Sigmoid colon (tissue), 6 donors: ENCODE measurements at regions not wholly inside any gene's neighbourhood (a gene's known extent, or its start where the extent isn't known, plus 50 kb on each side); places are given as distances from the start of the nearest gene placed in this dataset.

Source experiments
- DNase-seq: peaks from one replicate; pipeline ENCODE4 v3.0.0-alpha.2; 2019
- H3K27ac ChIP-seq, 4 donors: fragments of 200-600 bp; sonication (generic); one replicate each; pipeline ENCODE4 v1.5.1; 2016 to 2019; ENCODE audit warnings: mild to moderate bottlenecking in 1 of 4
- H3K27me3 ChIP-seq, 3 donors: fragments of 200-600 bp; sonication (generic); one replicate each; pipeline ENCODE4 v1.5.1; 2019; ENCODE audit warnings: mild to moderate bottlenecking in 1 of 3
- H3K36me3 ChIP-seq, 4 donors: fragments of 200-600 bp; sonication (generic); one replicate each; pipeline ENCODE4 v1.5.1; 2016 to 2019
- H3K4me1 ChIP-seq, 4 donors: fragments of 200-600 bp; sonication (generic); one replicate each; pipeline ENCODE4 v1.5.1; 2017 to 2019
- H3K4me3 ChIP-seq, 4 donors: fragments of 200-600 bp; sonication (generic); one replicate each; pipeline ENCODE4 v1.5.1; 2017 to 2019; ENCODE audit warnings: mild to moderate bottlenecking in 2 of 4, moderate library complexity in 1 of 4
- H3K9me3 ChIP-seq, 4 donors: fragments of 200-600 bp in 3 of 4; sonication (generic) in 3 of 4; one replicate each; pipeline versions ENCODE4 v1.5.1 to v1.6.1; 2013 to 2019
- EP300 ChIP-seq, 4 donors: sonication (generic); formaldehyde crosslinking; IDR thresholded peaks; one replicate each; pipeline ENCODE4 v1.6.1; 2017; ENCODE audit warnings: antibody characterized with exemption in 4 of 4
- POLR2A ChIP-seq, 2 donors: fragments of 450-650 bp; IDR thresholded peaks; one replicate each; pipeline ENCODE4 v1.6.1; 2016; ENCODE audit warnings: antibody characterized with exemption in 2 of 2, mild to moderate bottlenecking in 2 of 2, moderate library complexity in 2 of 2
- POLR2AphosphoS5 ChIP-seq, 4 donors: sonication (generic); formaldehyde crosslinking; IDR thresholded peaks; one replicate each; pipeline ENCODE4 v1.6.1; 2017; ENCODE audit warnings: antibody characterized with exemption in 4 of 4
- WGBS, 2 donors: extraction: QIAGEN DNeasy Blood & Tissue Kit; methylation state at CpG; one replicate each; pipeline ENCODE4 v1.1.7; 2013; 5-methylcytosine and 5-hydroxymethylcytosine counted together
- intact Hi-C: fragments of 100-400 bp; cut with DNase I; formaldehyde crosslinking; loops from one replicate; pipeline ENCODE4 v1.15.1; 2023
- TF ChIP-seq, protein P1 (sequence below), 4 experiments: fragments of 450-650 bp in 3 of 4; fragments of 200-600 bp in 1 of 4; IDR thresholded peaks; one replicate each; pipeline ENCODE4 v1.5.1; 2016 to 2019; ENCODE audit warnings: antibody characterized with exemption in 4 of 4, mild to moderate bottlenecking in 3 of 4, moderate library complexity in 2 of 4
- donor health status: healthy with polysubstance abuse.
- donor health status: healthy.

DNA sequence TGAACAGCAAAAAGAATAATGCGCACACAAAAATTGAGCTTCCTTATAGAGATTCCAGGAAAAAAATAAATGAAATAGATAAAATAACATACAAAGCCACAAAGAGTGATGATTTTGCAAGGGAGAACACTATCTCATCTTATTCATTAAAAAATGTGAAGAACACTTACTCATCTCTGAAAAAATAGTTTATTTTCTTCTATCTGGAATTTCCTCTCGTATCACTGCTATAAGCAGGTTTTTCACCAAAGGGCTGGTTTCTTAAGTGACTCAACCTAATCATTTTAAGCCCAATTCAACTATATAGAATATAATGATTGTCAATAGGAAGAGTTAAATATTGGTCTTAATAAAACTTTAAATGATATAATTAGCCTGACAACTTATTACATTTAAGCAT is 504.9 kb downstream of the NR2F1-AS1 start:
- Histone ChIP-seq H3K9me3 (no peaks in the 10 kb centered on the region), H3K4me3 (no peak overlapping the region), H3K27me3 (no peaks in the 10 kb centered on the region), H3K27ac (no peak overlapping the region), H3K36me3 (no peaks in the 10 kb centered on the region), H3K4me1 (no peaks in the 10 kb centered on the region)
- TF ChIP-seq EP300 (IDR thresholded peaks at IDR 0.05), result no peak
- TF ChIP-seq, protein P1, sequence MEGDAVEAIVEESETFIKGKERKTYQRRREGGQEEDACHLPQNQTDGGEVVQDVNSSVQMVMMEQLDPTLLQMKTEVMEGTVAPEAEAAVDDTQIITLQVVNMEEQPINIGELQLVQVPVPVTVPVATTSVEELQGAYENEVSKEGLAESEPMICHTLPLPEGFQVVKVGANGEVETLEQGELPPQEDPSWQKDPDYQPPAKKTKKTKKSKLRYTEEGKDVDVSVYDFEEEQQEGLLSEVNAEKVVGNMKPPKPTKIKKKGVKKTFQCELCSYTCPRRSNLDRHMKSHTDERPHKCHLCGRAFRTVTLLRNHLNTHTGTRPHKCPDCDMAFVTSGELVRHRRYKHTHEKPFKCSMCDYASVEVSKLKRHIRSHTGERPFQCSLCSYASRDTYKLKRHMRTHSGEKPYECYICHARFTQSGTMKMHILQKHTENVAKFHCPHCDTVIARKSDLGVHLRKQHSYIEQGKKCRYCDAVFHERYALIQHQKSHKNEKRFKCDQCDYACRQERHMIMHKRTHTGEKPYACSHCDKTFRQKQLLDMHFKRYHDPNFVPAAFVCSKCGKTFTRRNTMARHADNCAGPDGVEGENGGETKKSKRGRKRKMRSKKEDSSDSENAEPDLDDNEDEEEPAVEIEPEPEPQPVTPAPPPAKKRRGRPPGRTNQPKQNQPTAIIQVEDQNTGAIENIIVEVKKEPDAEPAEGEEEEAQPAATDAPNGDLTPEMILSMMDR (IDR thresholded peaks at IDR 0.05), result no peak
- 89 to 94% methylated on average over 2 of the region's 2 CpGs for WGBS, 2 donors
- DNase-seq, result no peak
- intact Hi-C loops, result no loop called here

DNA sequence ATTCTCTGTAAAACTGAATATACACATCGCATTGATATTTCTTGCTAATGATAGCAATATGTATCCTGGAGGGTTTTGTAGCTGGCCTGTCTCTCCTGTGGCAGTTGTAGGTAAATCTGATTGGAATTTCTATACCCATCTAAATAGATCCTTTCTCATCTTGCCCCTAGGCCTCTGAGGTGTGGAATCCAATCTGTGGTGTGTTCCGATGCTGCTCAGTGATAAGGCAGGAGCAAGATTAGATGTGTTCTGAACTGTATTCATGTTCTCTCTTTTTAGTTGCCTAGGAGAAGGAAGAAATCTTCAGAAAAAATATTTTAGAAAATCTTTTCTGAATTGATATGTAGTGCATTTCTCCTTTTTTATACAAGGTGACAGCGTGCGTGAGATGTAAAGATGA is 507.5 kb downstream of the NR2F1-AS1 start:
- H3K27ac ChIP-seq, result no peak overlapping the region

DNA sequence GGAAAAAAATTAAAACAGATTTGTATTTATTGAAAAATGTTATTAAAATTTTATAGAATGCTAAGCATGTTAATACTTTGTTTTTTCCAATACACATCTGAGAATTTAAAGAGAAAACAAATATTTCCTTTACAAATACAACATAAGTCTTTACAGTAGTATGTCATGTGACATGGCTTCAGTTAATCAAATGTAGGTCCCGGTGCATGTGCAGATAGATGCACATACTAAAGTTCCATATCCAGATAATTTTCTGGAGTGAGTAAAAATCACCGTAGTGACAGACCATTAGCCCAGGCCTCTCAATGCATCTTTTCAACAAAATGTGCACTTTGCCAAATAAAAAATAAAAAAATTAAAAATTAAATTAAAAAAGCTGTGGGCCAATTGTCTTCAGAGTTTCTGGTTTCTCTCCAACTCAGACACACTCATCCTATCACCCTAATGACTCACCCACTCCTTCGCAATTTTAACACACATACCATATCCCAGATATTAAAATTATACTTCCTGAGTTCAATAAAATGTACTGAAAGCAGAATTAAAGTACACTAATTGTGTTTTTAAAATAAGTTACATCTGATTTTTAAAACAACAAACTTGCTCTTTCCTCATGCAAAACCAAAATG is 508.1 kb downstream of the NR2F1-AS1 start:
- DNase-seq, result no peak
- Histone ChIP-seq H3K4me1 (no peaks in the 10 kb centered on the region), H3K36me3 (no peaks in the 10 kb centered on the region), H3K9me3 (no peaks in the 10 kb centered on the region), H3K27me3 (no peaks in the 10 kb centered on the region), H3K27ac (no peak overlapping the region), H3K4me3 (no peak overlapping the region)
- no peak for TF ChIP-seq POLR2AphosphoS5 (IDR thresholded peaks at IDR 0.05)
- 85 to 92% methylated on average over 3 of the region's 3 CpGs for WGBS, 2 donors
- intact Hi-C loops, result no loop called here

More for the DNA sequence above, 507.5 kb downstream of the NR2F1-AS1 start:
- 96 to 97% methylated on average over 4 of the region's 4 CpGs for WGBS, 2 donors
- H3K27me3 ChIP-seq, result no peaks in the 10 kb centered on the region
- DNase-seq, result no peak
- no peaks in the 10 kb centered on the region for H3K36me3 ChIP-seq
- no peak for TF ChIP-seq POLR2AphosphoS5 (IDR thresholded peaks at IDR 0.05)
- TF ChIP-seq POLR2A (IDR thresholded peaks at IDR 0.05), result no peak
- no peak for TF ChIP-seq EP300 (IDR thresholded peaks at IDR 0.05)
- TF ChIP-seq, protein P1 (IDR thresholded peaks at IDR 0.05), result no peak
- H3K9me3 ChIP-seq, result no peaks in the 10 kb centered on the region
- intact Hi-C loops, result no loop called here
- no peak overlapping the region for H3K4me3 ChIP-seq
- H3K4me1 ChIP-seq, result no peaks in the 10 kb centered on the region

DNA sequence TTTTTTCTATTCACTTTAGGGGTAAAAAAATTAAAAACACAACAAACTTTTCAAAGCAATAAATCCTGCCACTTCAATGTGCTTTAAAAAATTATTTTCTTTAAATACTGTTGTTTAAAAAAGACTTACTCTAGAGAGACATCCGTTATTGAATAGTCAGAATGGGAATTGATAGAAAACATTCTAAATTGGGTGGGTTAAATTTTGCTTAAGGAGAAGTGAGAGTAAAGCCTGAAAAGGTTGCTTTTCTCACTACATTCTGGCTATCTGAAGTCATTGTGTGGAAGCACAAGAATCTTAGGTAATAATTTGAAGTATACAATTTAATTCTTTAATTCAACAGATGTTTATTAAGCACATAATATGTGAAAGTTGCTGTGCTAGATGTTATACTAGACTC is 509.3 kb downstream of the NR2F1-AS1 start:
- H3K4me3 ChIP-seq, result no peak overlapping the region
- WGBS, 2 donors, result 84 to 88% methylated on average over 1 of the region's 1 CpG
- no peak overlapping the region for H3K27ac ChIP-seq
- no peak for DNase-seq
- H3K9me3 ChIP-seq, result no peaks in the 10 kb centered on the region
- TF ChIP-seq, protein P1 (IDR thresholded peaks at IDR 0.05), result no peak
- TF ChIP-seq EP300 (IDR thresholded peaks at IDR 0.05) (no peak), POLR2A (IDR thresholded peaks at IDR 0.05) (no peak), POLR2AphosphoS5 (IDR thresholded peaks at IDR 0.05) (no peak)
- intact Hi-C loops, result no loop called here
- no peaks in the 10 kb centered on the region for H3K36me3 ChIP-seq
- H3K4me1 ChIP-seq, result no peaks in the 10 kb centered on the region
- no peaks in the 10 kb centered on the region for H3K27me3 ChIP-seq

DNA sequence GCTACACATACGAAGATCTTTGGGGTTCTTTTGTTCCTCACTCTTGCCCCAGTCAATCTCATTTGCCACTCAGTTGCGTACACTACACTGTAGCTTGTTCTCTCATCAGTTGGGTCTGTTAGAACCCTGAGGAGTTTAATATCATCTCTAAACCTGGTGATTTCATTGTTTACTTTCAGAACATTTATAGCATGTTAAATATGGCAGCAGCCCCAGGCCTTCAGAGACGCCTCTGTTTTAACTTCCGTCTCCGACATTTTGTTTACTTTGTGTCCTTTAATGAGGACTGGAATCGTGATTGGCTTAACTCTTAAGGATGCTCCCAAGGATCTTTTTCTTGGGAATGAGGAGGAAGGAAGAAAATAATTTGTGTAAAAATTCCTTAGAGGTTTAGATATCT is 510.1 kb downstream of the NR2F1-AS1 start:
- no peak for DNase-seq
- no peak for TF ChIP-seq EP300 (IDR thresholded peaks at IDR 0.05)
- TF ChIP-seq, protein P1 (IDR thresholded peaks at IDR 0.05), result no peak
- TF ChIP-seq POLR2AphosphoS5 (IDR thresholded peaks at IDR 0.05), result no peak
- TF ChIP-seq POLR2A (IDR thresholded peaks at IDR 0.05), result no peak
- Histone ChIP-seq H3K9me3 (no peaks in the 10 kb centered on the region), H3K27me3 (no peaks in the 10 kb centered on the region), H3K36me3 (no peaks in the 10 kb centered on the region), H3K4me1 (no peaks in the 10 kb centered on the region), H3K4me3 (no peak overlapping the region), H3K27ac (no peak overlapping the region)
- WGBS, 2 donors, result 17 to 62% methylated on average over 6 of the region's 6 CpGs
- intact Hi-C loops, result no loop called here
